Femur (tissue), 1 donor: ENCODE measurements at regions not wholly inside any gene's neighbourhood (a gene's known extent, or its start where the extent isn't known, plus 50 kb on each side); places are given as distances from the start of the nearest gene placed in this dataset.

Experiments used
- DNase-seq: peaks from one replicate; pipeline ENCODE4 v3.0.0-alpha.2; 2017

GRCh38 chr12:91964501-91964900, 181.1 kb downstream of the BTG1 start:
- no peak for DNase-seq

GRCh38 chr12:91959220-91959619, 186.4 kb downstream of the BTG1 start:
- DNase-seq, result no peak

- no peak for DNase-seq
These were observed 186.8 kb downstream of the BTG1 start for GRCh38 chr12:91958816-91959215.

- no peak for DNase-seq
These were observed 190.9 kb downstream of the BTG1 start for GRCh38 chr12:91954747-91955146.

- no peak for DNase-seq
These were observed 191.3 kb downstream of the BTG1 start for GRCh38 chr12:91954326-91954725.

GRCh38 chr12:91952916-91953315, 192.7 kb downstream of the BTG1 start:
- no peak for DNase-seq

- no peak for DNase-seq
These were observed 194.1 kb downstream of the BTG1 start for GRCh38 chr12:91951571-91951970.

GRCh38 chr12:91948504-91948903, 197.1 kb downstream of the BTG1 start:
- no peak for DNase-seq

- DNase-seq, result no peak
These were observed 198.2 kb downstream of the BTG1 start for GRCh38 chr12:91947459-91947858.

- no peak for DNase-seq
These were observed 201.0 kb downstream of the BTG1 start for GRCh38 chr12:91944637-91945036.

GRCh38 chr12:91940826-91941570, 204.6 kb downstream of the BTG1 start:
- no peak for DNase-seq

- DNase-seq, result no peak
These were observed 205.3 kb downstream of the BTG1 start for GRCh38 chr12:91940322-91940721.

GRCh38 chr12:91937706-91938105, 207.9 kb downstream of the BTG1 start:
- no peak for DNase-seq

- DNase-seq, result no peak
These were observed 208.6 kb downstream of the BTG1 start for GRCh38 chr12:91937009-91937408.

GRCh38 chr12:91935296-91935695, 210.3 kb downstream of the BTG1 start:
- no peak for DNase-seq

- DNase-seq, result peak; percentile 43
These were observed 214.5 kb downstream of the BTG1 start for GRCh38 chr12:91931111-91931510.

- DNase-seq, result no peak
These were observed 217.1 kb downstream of the BTG1 start for GRCh38 chr12:91928501-91928900.

- DNase-seq, result no peak
These were observed 218.8 kb downstream of the BTG1 start for GRCh38 chr12:91926848-91927247.

GRCh38 chr12:91924827-91925226, 220.8 kb downstream of the BTG1 start:
- no peak for DNase-seq

- no peak for DNase-seq
These were observed 221.8 kb downstream of the BTG1 start for GRCh38 chr12:91923864-91924263.

- DNase-seq, result no peak
These were observed 223.0 kb downstream of the BTG1 start for GRCh38 chr12:91922674-91923073.

- DNase-seq, result no peak
These were observed 223.5 kb downstream of the BTG1 start for GRCh38 chr12:91922139-91922538.

- DNase-seq, result no peak
These were observed 224.1 kb downstream of the BTG1 start for GRCh38 chr12:91921555-91921954.

- no peak for DNase-seq
These were observed 224.9 kb downstream of the BTG1 start for GRCh38 chr12:91920741-91921140.

GRCh38 chr12:91920276-91920675, 225.4 kb downstream of the BTG1 start:
- no peak for DNase-seq
